Heart left ventricle (tissue), 16 donors: ENCODE measurements at regions not wholly inside any gene's neighbourhood (a gene's known extent, or its start where the extent isn't known, plus 50 kb on each side); places are given as distances from the start of the nearest gene placed in this dataset.

Source experiments
- ATAC-seq, 4 donors: fragments of 200-7000 bp; cut with Tn5 transposase; one replicate each; pipeline ENCODE4 v1.9.1; 2020 to 2022; ENCODE audit warnings: moderate library complexity in 4 of 4, mild to moderate bottlenecking in 3 of 4, moderate number of reproducible peaks in 1 of 4
- DNase-seq, 5 donors: peaks; one replicate each; pipeline ENCODE4 v3.0.0-alpha.2; 2020
- H3K27ac ChIP-seq, 12 donors: fragments of 200-600 bp; sonication (generic) in 4 of 12; one replicate each; pipeline versions ENCODE4 v1.5.0 to v1.8.0; 2016 to 2022; ENCODE audit warnings: mild to moderate bottlenecking in 2 of 12
- H3K27me3 ChIP-seq, 9 donors: fragments of 200-600 bp; sonication (generic) in 2 of 9; one replicate each; pipeline versions ENCODE4 v1.5.1 to v1.8.0; 2016 to 2022; ENCODE audit warnings: mild to moderate bottlenecking in 3 of 9
- H3K36me3 ChIP-seq, 9 donors: fragments of 200-600 bp; sonication (generic) in 2 of 9; one replicate each; pipeline versions ENCODE4 v1.5.0 to v1.8.0; 2018 to 2022; ENCODE audit warnings: mild to moderate bottlenecking in 2 of 9
- H3K4me1 ChIP-seq, 12 donors: fragments of 200-600 bp; sonication (generic) in 4 of 12; one replicate each; pipeline versions ENCODE4 v1.5.0 to v1.8.0; 2016 to 2022; ENCODE audit warnings: mild to moderate bottlenecking in 3 of 12
- H3K4me3 ChIP-seq, 12 donors: fragments of 200-600 bp; sonication (generic) in 4 of 12; one replicate each; pipeline versions ENCODE4 v1.5.0 to v1.8.0; 2017 to 2022; ENCODE audit warnings: mild to moderate bottlenecking in 9 of 12, moderate library complexity in 4 of 12
- H3K9me3 ChIP-seq, 12 donors: fragments of 200-600 bp; sonication (generic) in 4 of 12; one replicate each; pipeline versions ENCODE4 v1.5.0 to v1.8.0; 2016 to 2022; ENCODE audit warnings: mild to moderate bottlenecking in 1 of 12
- CTCF ChIP-seq, 12 donors: fragments of 200-600 bp; sonication (generic) in 4 of 12; IDR thresholded peaks; one replicate each; pipeline versions ENCODE4 v1.5.0 to v1.8.0; 2018 to 2022; ENCODE audit warnings: antibody characterized with exemption in 12 of 12, mild to moderate bottlenecking in 5 of 12
- POLR2A ChIP-seq, 2 donors: fragments of 450-650 bp; IDR thresholded peaks; one replicate each; pipeline ENCODE4 v1.6.1; 2017; ENCODE audit warnings: antibody characterized with exemption in 2 of 2, mild to moderate bottlenecking in 2 of 2, moderate library complexity in 2 of 2
- WGBS, 4 donors: extraction: QIAGEN DNeasy Blood & Tissue Kit in 2 of 4; methylation state at CpG; one replicate each; pipeline versions ENCODE4 v1.1.5 to v1.1.7; 2013 to 2018; 5-methylcytosine and 5-hydroxymethylcytosine counted together
- intact Hi-C, 10 donors: fragments of 100-400 bp; cut with DNase I; formaldehyde crosslinking; loops; one replicate each; pipeline versions ENCODE4 v1.11.1 to v1.14.2; 2022
- donor health status: ischemic (EF 13 %, LVEDD 7.1; RV severe dilation, severe dysfunction).
- donor health status: healthy with polysubstance abuse.
- donor health status: DM: no; HTN: yes; CAD: no.
- donor health status: DM: no; HTN: no; CAD: no.
- donor health status: ischemic (EF 25% LVEDD 6.9; RV normal size, moderate dysfunction).
- donor health status: ischemic (EF 25% LVEDD 5.7; RV mildly dilated, moderate dysfunction).
- donor health status: healthy.
- donor health status: DM: yes; HTN: yes; CAD: no.
- donor health status: ischemic (EF 35%, LVEDD 5.7; RV mildly dilated, moderate dysfunction).
- donor health status: nonischemic (EF 11% LVEDD 7.7; RV severe dilation, severe dysfunction).
- donor health status: DM: yes; HTN: yes; CAD: no.
- donor health status: PGD.
- donor health status: ischemic (EF 29% LVEDD 5.4; RV normal size, mild dysfunction).
- donor health status: nonischemic (EF 23%, LVEDD 6.1; RV moderate dilation, normal function).

GRCh38 chr3:73752338-73752737 lies 127.6 kb upstream of the PDZRN3 start:
- Histone ChIP-seq H3K27me3 (no peaks in the 10 kb centered on the region), H3K4me1 (peaks cover 0 to 5% (median 0%) of the 10 kb centered on the region in 12 donors), H3K36me3 (no peaks in the 10 kb centered on the region), H3K9me3 (no peaks in the 10 kb centered on the region), H3K27ac (no peak overlapping the region), H3K4me3 (no peak overlapping the region)
- WGBS, 4 donors, result 69 to 80% (median 75%) methylated on average over 5 of the region's 5 CpGs
- TF ChIP-seq CTCF (IDR thresholded peaks at IDR 0.05) (no peak), POLR2A (IDR thresholded peaks at IDR 0.05) (no peak)
- ATAC-seq, result no peak
- intact Hi-C loops, result no loop called here
- DNase-seq, result no peak

GRCh38 chr3:73746623-73747022 lies 121.9 kb upstream of the PDZRN3 start:
- Histone ChIP-seq H3K36me3 (no peaks in the 10 kb centered on the region), H3K4me3 (no peak overlapping the region), H3K27ac (no peak overlapping the region), H3K27me3 (no peaks in the 10 kb centered on the region), H3K9me3 (no peaks in the 10 kb centered on the region), H3K4me1 (peaks cover 0 to 14% (median 0%) of the 10 kb centered on the region in 12 donors)
- intact Hi-C loops, result no loop called here
- DNase-seq, result no peak
- no peak for TF ChIP-seq CTCF (IDR thresholded peaks at IDR 0.05)
- no peak for TF ChIP-seq POLR2A (IDR thresholded peaks at IDR 0.05)
- 80 to 83% (median 82%) methylated on average over 9 of the region's 9 CpGs for WGBS, 4 donors
- no peak for ATAC-seq

- H3K27ac ChIP-seq, result no peak overlapping the region
- no peaks in the 10 kb centered on the region for H3K36me3 ChIP-seq
- H3K4me1 ChIP-seq, result peaks cover 0 to 14% (median 0%) of the 10 kb centered on the region in 12 donors
- H3K27me3 ChIP-seq, result no peaks in the 10 kb centered on the region
- H3K4me3 ChIP-seq, result no peak overlapping the region
- DNase-seq (no peak), ATAC-seq (no peak)
- TF ChIP-seq CTCF (IDR thresholded peaks at IDR 0.05), result no peak
- no peak for TF ChIP-seq POLR2A (IDR thresholded peaks at IDR 0.05)
- no peaks in the 10 kb centered on the region for H3K9me3 ChIP-seq
- 56 to 64% (median 64%) methylated on average over 9 of the region's 9 CpGs for WGBS, 4 donors
- intact Hi-C loops, result no loop called here
Measured at GRCh38 chr3:73745526-73746191, 120.9 kb upstream of the PDZRN3 start.

- ATAC-seq (no peak), DNase-seq (no peak)
- Histone ChIP-seq H3K27me3 (no peaks in the 10 kb centered on the region), H3K27ac (peak overlapping the region in 3 of 12 donors; percentile 3 to 16 (median 9)), H3K4me3 (no peak overlapping the region), H3K4me1 (peaks cover 0 to 14% (median 0%) of the 10 kb centered on the region in 12 donors), H3K36me3 (no peaks in the 10 kb centered on the region), H3K9me3 (no peaks in the 10 kb centered on the region)
- 57 to 73% (median 66%) methylated on average over 4 of the region's 4 CpGs for WGBS, 4 donors
- intact Hi-C loops, result no loop called here
- TF ChIP-seq POLR2A (IDR thresholded peaks at IDR 0.05) (no peak), CTCF (IDR thresholded peaks at IDR 0.05) (no peak)
Measured at GRCh38 chr3:73743551-73743950, 118.8 kb upstream of the PDZRN3 start.
